ENCODE measurements at regions not wholly inside any gene's neighbourhood (a gene's known extent, or its start where the extent isn't known, plus 50 kb on each side); places are given as distances from the start of the nearest gene placed in this dataset.

GRCh38 chr14:39621223-39621622 is 189.0 kb upstream of the FBXO33 start:
- no peak for TF ChIP-seq REST (IDR thresholded peaks at IDR 0.05; ENCODE audit: low read depth)
- TF ChIP-seq CTCF (IDR thresholded peaks at IDR 0.05 in 2 of 3, conservative IDR thresholded peaks at IDR 0.05 in 1 of 3; ENCODE audit: borderline replicate concordance in 1 of 3, insufficient read depth in 1 of 3, low read depth in 2 of 3, low read length in 2 of 3): no peak
- TF ChIP-seq EZH2phosphoT487 (IDR thresholded peaks at IDR 0.05; ENCODE audit: borderline replicate concordance): no peak
- no peak for TF ChIP-seq SP1 (IDR thresholded peaks at IDR 0.05; ENCODE audit: low read depth)
- TF ChIP-seq SRF (IDR thresholded peaks at IDR 0.05; ENCODE audit: low read depth): no peak
- no peak for TF ChIP-seq YY1 (IDR thresholded peaks at IDR 0.05; ENCODE audit: extremely low read depth, insufficient replicate concordance, low read depth, low read length)
- TF ChIP-seq POLR2A (IDR thresholded peaks at IDR 0.05; ENCODE audit: borderline replicate concordance, extremely low read depth, insufficient read depth, insufficient read length): no peak
